GM18505 (cell line): ENCODE measurements at regions not wholly inside any gene's neighbourhood (a gene's known extent, or its start where the extent isn't known, plus 50 kb on each side); places are given as distances from the start of the nearest gene placed in this dataset.
A peak's percentile ranks its signal among the peaks of the same experiment; 100 is the strongest.

ENCODE experiments used
- ATAC-seq: cut with Tn5 transposase; IDR thresholded peaks from one replicate; pipeline ENCODE4 v1.9.1; 2021; ENCODE audit not compliant: unreplicated experiment
- POLR2A ChIP-seq: IDR thresholded peaks from 4 replicates; pipeline ENCODE4 v1.6.1; 2011; ENCODE audit warnings: borderline replicate concordance; ENCODE audit not compliant: insufficient read depth, insufficient read length; ENCODE audit errors: extremely low read depth

- TF ChIP-seq POLR2A: no peak
- no peak for ATAC-seq
Observed at GRCh38 chr2:134070281-134070741, 183.6 kb upstream of the MGAT5 start.

- TF ChIP-seq POLR2A: no peak
- no peak for ATAC-seq
Observed at GRCh38 chr2:134072341-134072740, 181.5 kb upstream of the MGAT5 start.

GRCh38 chr2:134073023-134073422, 180.8 kb upstream of the MGAT5 start:
- no peak for TF ChIP-seq POLR2A

GRCh38 chr2:134074619-134075018, 179.3 kb upstream of the MGAT5 start:
- no peak for ATAC-seq

More at GRCh38 chr2:134073023-134073422, 180.8 kb upstream of the MGAT5 start:
- ATAC-seq: no peak

GRCh38 chr2:134075204-134075603, 178.7 kb upstream of the MGAT5 start:
- TF ChIP-seq POLR2A: no peak
- ATAC-seq: no peak

More at GRCh38 chr2:134074619-134075018, 179.3 kb upstream of the MGAT5 start:
- no peak for TF ChIP-seq POLR2A

GRCh38 chr2:134078354-134078753, 175.5 kb upstream of the MGAT5 start:
- no peak for ATAC-seq
- TF ChIP-seq POLR2A: no peak

- peak; percentile 92 for ATAC-seq
- no peak for TF ChIP-seq POLR2A
Observed at GRCh38 chr2:134079373-134079772, 174.5 kb upstream of the MGAT5 start.

GRCh38 chr2:134080386-134081089, 173.3 kb upstream of the MGAT5 start:
- TF ChIP-seq POLR2A: no peak
- no peak for ATAC-seq

- no peak for TF ChIP-seq POLR2A
- ATAC-seq: no peak
Observed at GRCh38 chr2:134081238-134081938, 172.5 kb upstream of the MGAT5 start.

GRCh38 chr2:134083548-134083947, 170.3 kb upstream of the MGAT5 start:
- ATAC-seq: no peak
- TF ChIP-seq POLR2A: no peak

GRCh38 chr2:134086594-134087219, 167.2 kb upstream of the MGAT5 start:
- TF ChIP-seq POLR2A: no peak
- ATAC-seq: no peak

GRCh38 chr2:134087371-134087921, 166.4 kb upstream of the MGAT5 start:
- TF ChIP-seq POLR2A: no peak
- no peak for ATAC-seq

- no peak for ATAC-seq
Observed at GRCh38 chr2:134089454-134089853, 164.4 kb upstream of the MGAT5 start.

More at GRCh38 chr2:134089454-134089853, 164.4 kb upstream of the MGAT5 start:
- no peak for TF ChIP-seq POLR2A
